ENCODE measurements at regions not wholly inside any gene's neighbourhood (a gene's known extent, or its start where the extent isn't known, plus 50 kb on each side); places are given as distances from the start of the nearest gene placed in this dataset.

- H3K9me3 ChIP-seq (ENCODE audit: control insufficient read depth, low read depth, low read length) = no peaks in the 10 kb centered on the region
- H3K36me3 ChIP-seq (ENCODE audit: control insufficient read depth, insufficient read depth, low read length) = no peaks in the 10 kb centered on the region
- H3K27me3 ChIP-seq (ENCODE audit: control insufficient read depth, insufficient read depth, low read length) = no peaks in the 10 kb centered on the region
- WGBS (ENCODE audit: insufficient coverage, low lambda C conversion rate) = 93% methylated on average over 2 of the region's 4 CpGs
- no peak for DNase-seq
- H3K4me1 ChIP-seq (ENCODE audit: control insufficient read depth, insufficient read depth, low read length) = no peaks in the 10 kb centered on the region
- no peak overlapping the region for H3K4me3 ChIP-seq (ENCODE audit: low read length)
- no peak overlapping the region for H3K27ac ChIP-seq (ENCODE audit: low read length)
Observed at GRCh38 chr10:130458509-130458908, 322.3 kb downstream of the GLRX3 start.

GRCh38 chr10:130459011-130459410 lies 322.8 kb downstream of the GLRX3 start:
- WGBS (ENCODE audit: insufficient coverage, low lambda C conversion rate) = no CpG with 5 or more reads among the region's 4 CpGs
- H3K4me1 ChIP-seq (ENCODE audit: control insufficient read depth, insufficient read depth, low read length) = no peaks in the 10 kb centered on the region
- no peak for DNase-seq
- no peak overlapping the region for H3K27ac ChIP-seq (ENCODE audit: low read length)
- no peaks in the 10 kb centered on the region for H3K27me3 ChIP-seq (ENCODE audit: control insufficient read depth, insufficient read depth, low read length)
- no peaks in the 10 kb centered on the region for H3K9me3 ChIP-seq (ENCODE audit: control insufficient read depth, low read depth, low read length)
- H3K4me3 ChIP-seq (ENCODE audit: low read length) = no peak overlapping the region
- H3K36me3 ChIP-seq (ENCODE audit: control insufficient read depth, insufficient read depth, low read length) = no peaks in the 10 kb centered on the region

GRCh38 chr10:130459851-130460490 lies 323.8 kb downstream of the GLRX3 start:
- no peaks in the 10 kb centered on the region for H3K36me3 ChIP-seq (ENCODE audit: control insufficient read depth, insufficient read depth, low read length)
- WGBS (ENCODE audit: insufficient coverage, low lambda C conversion rate) = no CpG with 5 or more reads among the region's 7 CpGs
- H3K27me3 ChIP-seq (ENCODE audit: control insufficient read depth, insufficient read depth, low read length) = no peaks in the 10 kb centered on the region
- H3K27ac ChIP-seq (ENCODE audit: low read length) = no peak overlapping the region
- DNase-seq = no peak
- no peak overlapping the region for H3K4me3 ChIP-seq (ENCODE audit: low read length)
- no peaks in the 10 kb centered on the region for H3K9me3 ChIP-seq (ENCODE audit: control insufficient read depth, low read depth, low read length)
- H3K4me1 ChIP-seq (ENCODE audit: control insufficient read depth, insufficient read depth, low read length) = no peaks in the 10 kb centered on the region

GRCh38 chr10:130461631-130462030 lies 325.4 kb downstream of the GLRX3 start:
- no peak overlapping the region for H3K27ac ChIP-seq (ENCODE audit: low read length)
- no peaks in the 10 kb centered on the region for H3K36me3 ChIP-seq (ENCODE audit: control insufficient read depth, insufficient read depth, low read length)
- DNase-seq = no peak
- no peak overlapping the region for H3K4me3 ChIP-seq (ENCODE audit: low read length)
- no peaks in the 10 kb centered on the region for H3K27me3 ChIP-seq (ENCODE audit: control insufficient read depth, insufficient read depth, low read length)
- WGBS (ENCODE audit: insufficient coverage, low lambda C conversion rate) = 80% methylated on average over 2 of the region's 6 CpGs
- no peaks in the 10 kb centered on the region for H3K4me1 ChIP-seq (ENCODE audit: control insufficient read depth, insufficient read depth, low read length)
- no peaks in the 10 kb centered on the region for H3K9me3 ChIP-seq (ENCODE audit: control insufficient read depth, low read depth, low read length)

GRCh38 chr10:130463104-130463875 lies 327.1 kb downstream of the GLRX3 start:
- DNase-seq = no peak
- WGBS (ENCODE audit: insufficient coverage, low lambda C conversion rate) = no CpG with 5 or more reads among the region's 6 CpGs
- Histone ChIP-seq H3K4me1 (ENCODE audit: control insufficient read depth, insufficient read depth, low read length) (no peaks in the 10 kb centered on the region), H3K27ac (ENCODE audit: low read length) (no peak overlapping the region), H3K36me3 (ENCODE audit: control insufficient read depth, insufficient read depth, low read length) (no peaks in the 10 kb centered on the region), H3K27me3 (ENCODE audit: control insufficient read depth, insufficient read depth, low read length) (no peaks in the 10 kb centered on the region), H3K9me3 (ENCODE audit: control insufficient read depth, low read depth, low read length) (no peaks in the 10 kb centered on the region), H3K4me3 (ENCODE audit: low read length) (no peak overlapping the region)

- DNase-seq = no peak
- H3K9me3 ChIP-seq (ENCODE audit: control insufficient read depth, low read depth, low read length) = no peaks in the 10 kb centered on the region
- H3K36me3 ChIP-seq (ENCODE audit: control insufficient read depth, insufficient read depth, low read length) = no peaks in the 10 kb centered on the region
- H3K4me3 ChIP-seq (ENCODE audit: low read length) = no peak overlapping the region
- no CpG with 5 or more reads among the region's 10 CpGs for WGBS (ENCODE audit: insufficient coverage, low lambda C conversion rate)
- H3K27me3 ChIP-seq (ENCODE audit: control insufficient read depth, insufficient read depth, low read length) = no peaks in the 10 kb centered on the region
- no peaks in the 10 kb centered on the region for H3K4me1 ChIP-seq (ENCODE audit: control insufficient read depth, insufficient read depth, low read length)
- H3K27ac ChIP-seq (ENCODE audit: low read length) = no peak overlapping the region
Observed at GRCh38 chr10:130463876-130464364, 327.7 kb downstream of the GLRX3 start.

GRCh38 chr10:130464426-130464825 lies 328.2 kb downstream of the GLRX3 start:
- no peaks in the 10 kb centered on the region for H3K4me1 ChIP-seq (ENCODE audit: control insufficient read depth, insufficient read depth, low read length)
- H3K4me3 ChIP-seq (ENCODE audit: low read length) = no peak overlapping the region
- H3K27ac ChIP-seq (ENCODE audit: low read length) = no peak overlapping the region
- no peaks in the 10 kb centered on the region for H3K36me3 ChIP-seq (ENCODE audit: control insufficient read depth, insufficient read depth, low read length)
- no peaks in the 10 kb centered on the region for H3K27me3 ChIP-seq (ENCODE audit: control insufficient read depth, insufficient read depth, low read length)
- H3K9me3 ChIP-seq (ENCODE audit: control insufficient read depth, low read depth, low read length) = no peaks in the 10 kb centered on the region
- no peak for DNase-seq
- no CpG with 5 or more reads among the region's 7 CpGs for WGBS (ENCODE audit: insufficient coverage, low lambda C conversion rate)

GRCh38 chr10:130466271-130466997 lies 330.2 kb downstream of the GLRX3 start:
- H3K27me3 ChIP-seq (ENCODE audit: control insufficient read depth, insufficient read depth, low read length) = peaks cover 3% of the 10 kb centered on the region
- no peak overlapping the region for H3K27ac ChIP-seq (ENCODE audit: low read length)
- no CpG with 5 or more reads among the region's 12 CpGs for WGBS (ENCODE audit: insufficient coverage, low lambda C conversion rate)
- no peaks in the 10 kb centered on the region for H3K36me3 ChIP-seq (ENCODE audit: control insufficient read depth, insufficient read depth, low read length)
- H3K4me1 ChIP-seq (ENCODE audit: control insufficient read depth, insufficient read depth, low read length) = no peaks in the 10 kb centered on the region
- H3K4me3 ChIP-seq (ENCODE audit: low read length) = no peak overlapping the region
- no peaks in the 10 kb centered on the region for H3K9me3 ChIP-seq (ENCODE audit: control insufficient read depth, low read depth, low read length)
- no peak for DNase-seq

- Histone ChIP-seq H3K9me3 (ENCODE audit: control insufficient read depth, low read depth, low read length) (no peaks in the 10 kb centered on the region), H3K27me3 (ENCODE audit: control insufficient read depth, insufficient read depth, low read length) (peaks cover 3% of the 10 kb centered on the region), H3K36me3 (ENCODE audit: control insufficient read depth, insufficient read depth, low read length) (no peaks in the 10 kb centered on the region), H3K4me1 (ENCODE audit: control insufficient read depth, insufficient read depth, low read length) (no peaks in the 10 kb centered on the region), H3K27ac (ENCODE audit: low read length) (no peak overlapping the region), H3K4me3 (ENCODE audit: low read length) (no peak overlapping the region)
- WGBS (ENCODE audit: insufficient coverage, low lambda C conversion rate) = no CpG with 5 or more reads among the region's 5 CpGs
- no peak for DNase-seq
Observed at GRCh38 chr10:130470286-130470685, 334.1 kb downstream of the GLRX3 start.

- H3K27ac ChIP-seq (ENCODE audit: low read length) = no peak overlapping the region
- no peak for DNase-seq
- no peaks in the 10 kb centered on the region for H3K9me3 ChIP-seq (ENCODE audit: control insufficient read depth, low read depth, low read length)
- peaks cover 3% of the 10 kb centered on the region for H3K27me3 ChIP-seq (ENCODE audit: control insufficient read depth, insufficient read depth, low read length)
- WGBS (ENCODE audit: insufficient coverage, low lambda C conversion rate) = no CpG with 5 or more reads among the region's 6 CpGs
- no peak overlapping the region for H3K4me3 ChIP-seq (ENCODE audit: low read length)
- H3K36me3 ChIP-seq (ENCODE audit: control insufficient read depth, insufficient read depth, low read length) = no peaks in the 10 kb centered on the region
- H3K4me1 ChIP-seq (ENCODE audit: control insufficient read depth, insufficient read depth, low read length) = no peaks in the 10 kb centered on the region
Observed at GRCh38 chr10:130470973-130471372, 334.8 kb downstream of the GLRX3 start.
